Naive thymus-derived CD4-positive, alpha-beta T cell (primary cell): ENCODE measurements at regions not wholly inside any gene's neighbourhood (a gene's known extent, or its start where the extent isn't known, plus 50 kb on each side); places are given as distances from the start of the nearest gene placed in this dataset.
"Not testable (repeated sequence)": the region's sequence is repeated elsewhere in the genome, so short reads cannot be mapped to it uniquely, and the experiment has no call there.

Experiments
- ATAC-seq: fragments of 150-1000 bp; cut with Tn5 transposase; 2 replicates; pipeline ENCODE4 v1.10.0; 2021; ENCODE audit warnings: mild to moderate bottlenecking, moderate library complexity
- CTCF ChIA-PET: fragments of 350-600 bp; sonication (Branson Sonifier 250); formaldehyde crosslinking; loops from one replicate; lab custom pipeline; 2021; ENCODE audit warnings: antibody characterized with exemption; lab: Charles Lee
- POLR2A ChIA-PET: fragments of 350-600 bp; sonication (Branson Sonifier 250); formaldehyde crosslinking; loops from one replicate; lab custom pipeline; 2021; ENCODE audit warnings: antibody characterized with exemption, inconsistent platforms; lab: Charles Lee
- DNase-seq, 9 donors: peaks; one replicate each; pipeline versions ENCODE4 v3.0.0 to v3.0.0-alpha.2; 2020 to 2022; ENCODE audit warnings: mixed read lengths in 1 of 9
- H3K27ac ChIP-seq: one replicate; pipeline ENCODE4 v1.7.0; 2013; ENCODE audit warnings: mild to moderate bottlenecking, low read depth, low read length, moderate library complexity
- H3K27me3 ChIP-seq, 2 donors: one replicate each; pipeline ENCODE4 v1.7.0; 2013; ENCODE audit warnings: low read length in 2 of 2, mild to moderate bottlenecking in 2 of 2, moderate library complexity in 2 of 2; ENCODE audit not compliant: control insufficient read depth in 2 of 2, insufficient read depth in 2 of 2
- H3K36me3 ChIP-seq, 3 experiments: 1 replicate in 2 of 3; 2 replicates in 1 of 3; pipeline ENCODE4 v1.7.0; 2013; ENCODE audit warnings: low read length in 3 of 3, mild to moderate bottlenecking in 3 of 3, moderate library complexity in 1 of 3; ENCODE audit not compliant: insufficient read depth in 3 of 3, control insufficient read depth in 2 of 3
- H3K4me1 ChIP-seq, 2 donors: one replicate each; pipeline ENCODE4 v1.7.0; 2013; ENCODE audit warnings: low read length in 2 of 2, mild to moderate bottlenecking in 2 of 2, moderate library complexity in 1 of 2; ENCODE audit not compliant: control insufficient read depth in 2 of 2, insufficient read depth in 2 of 2
- H3K4me3 ChIP-seq: 2 replicates; pipeline ENCODE4 v1.7.0; 2013; ENCODE audit warnings: mild to moderate bottlenecking, low read length
- H3K9me3 ChIP-seq, 3 experiments: 1 replicate in 2 of 3; 2 replicates in 1 of 3; pipeline ENCODE4 v1.7.0; 2013; ENCODE audit warnings: low read length in 3 of 3; ENCODE audit not compliant: control insufficient read depth in 2 of 3
- H3K27ac Mint-ChIP-seq, 9 donors: one replicate each; pipeline ENCODE4 v1.8.0; 2020 to 2022; ENCODE audit warnings: mixed read lengths in 9 of 9, mild to moderate bottlenecking in 8 of 9, moderate library complexity in 5 of 9, inconsistent platforms in 2 of 9
- H3K27me3 Mint-ChIP-seq, 5 donors: one replicate each; pipeline ENCODE4 v1.8.0; 2021 to 2022; ENCODE audit warnings: mixed read lengths in 5 of 5, mild to moderate bottlenecking in 1 of 5
- H3K36me3 Mint-ChIP-seq, 5 donors: one replicate each; pipeline ENCODE4 v1.8.0; 2020 to 2022; ENCODE audit warnings: mixed read lengths in 5 of 5, mild to moderate bottlenecking in 3 of 5, inconsistent platforms in 1 of 5
- H3K4me1 Mint-ChIP-seq, 7 donors: one replicate each; pipeline ENCODE4 v1.8.0; 2020 to 2022; ENCODE audit warnings: mixed read lengths in 7 of 7, mild to moderate bottlenecking in 3 of 7, inconsistent platforms in 1 of 7
- H3K4me3 Mint-ChIP-seq, 10 donors: one replicate each; pipeline ENCODE4 v1.8.0; 2020 to 2022; ENCODE audit warnings: mild to moderate bottlenecking in 10 of 10, mixed read lengths in 10 of 10, moderate library complexity in 6 of 10, inconsistent platforms in 2 of 10
- H3K9me3 Mint-ChIP-seq, 11 donors: one replicate each; pipeline ENCODE4 v1.8.0; 2020 to 2022; ENCODE audit warnings: mixed read lengths in 11 of 11, mild to moderate bottlenecking in 4 of 11, inconsistent platforms in 1 of 11, moderate library complexity in 1 of 11
- intact Hi-C, 2 donors: fragments of 100-400 bp; cut with micrococcal nuclease; formaldehyde crosslinking; loops; one replicate each; pipeline ENCODE4 v1.15.1; 2023

DNA sequence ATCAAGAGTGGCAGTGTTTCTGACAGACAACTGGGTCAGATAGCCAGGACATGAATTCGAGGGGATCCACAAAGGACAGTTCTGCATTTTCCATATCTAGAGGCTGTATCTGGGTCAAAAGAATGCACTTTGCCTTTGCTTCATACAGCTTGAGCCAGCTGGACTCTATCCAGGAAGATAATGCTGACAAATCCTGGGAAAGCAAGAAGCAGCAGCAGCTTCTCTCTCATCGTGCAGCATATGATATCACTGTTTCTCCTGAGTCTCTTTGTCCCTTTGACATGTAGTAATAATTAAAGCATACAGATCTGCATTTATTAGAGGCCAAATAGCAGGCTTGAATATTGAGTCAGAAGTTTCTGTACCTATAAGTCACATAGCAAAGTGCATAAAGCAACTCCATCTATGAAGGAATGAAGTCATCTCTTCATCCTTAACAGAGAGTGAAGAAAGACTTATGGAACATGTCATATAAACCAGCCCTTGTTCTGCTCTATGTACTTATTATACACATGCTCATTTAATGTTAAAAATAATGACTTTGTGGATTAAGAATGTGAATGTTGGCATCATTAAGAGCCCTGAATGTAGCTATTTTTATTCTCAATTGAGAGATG lies 236.8 kb upstream of the GBE1 start:
- Mint-ChIP-seq H3K36me3 (no peaks in the 10 kb centered on the region), H3K27me3 (peaks cover 0 to 5% (median 0%) of the 10 kb centered on the region in 5 donors), H3K9me3 (peaks cover 0 to 16% (median 0%) of the 10 kb centered on the region in 11 donors), H3K4me1 (no peaks in the 10 kb centered on the region), H3K27ac (no peak overlapping the region), H3K4me3 (no peak overlapping the region)
- Histone ChIP-seq H3K36me3 (no peaks in the 10 kb centered on the region), H3K27ac (no peak overlapping the region), H3K4me1 (no peaks in the 10 kb centered on the region), H3K4me3 (no peak overlapping the region), H3K27me3 (no peaks in the 10 kb centered on the region), H3K9me3 (no peaks in the 10 kb centered on the region)
- CTCF ChIA-PET: no interaction called here
- POLR2A ChIA-PET: no interaction called here
- DNase-seq (no peak), ATAC-seq (no peak)
- intact Hi-C loops: no loop called here

DNA sequence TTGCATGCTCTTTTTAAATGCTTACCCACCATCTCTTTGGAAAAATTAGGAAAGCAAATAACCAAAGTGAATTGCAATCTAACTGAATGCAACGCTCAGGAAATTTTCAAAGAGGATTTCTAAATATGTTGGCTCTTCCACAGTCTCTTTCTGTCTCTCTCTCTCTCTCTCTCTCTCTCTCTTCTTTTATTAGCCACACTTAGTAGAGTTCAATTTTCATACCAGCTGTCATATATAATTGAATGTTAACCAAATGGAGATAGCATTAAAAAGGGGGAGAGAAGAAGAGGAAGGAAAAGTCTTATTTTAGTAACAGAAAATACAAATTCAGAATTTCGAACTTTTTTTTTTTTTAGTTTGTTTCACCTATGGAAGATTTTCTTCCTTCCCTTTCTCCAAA lies 235.9 kb upstream of the GBE1 start:
- Histone ChIP-seq H3K27me3 (no peaks in the 10 kb centered on the region), H3K9me3 (no peaks in the 10 kb centered on the region), H3K27ac (no peak overlapping the region), H3K4me1 (no peaks in the 10 kb centered on the region), H3K36me3 (no peaks in the 10 kb centered on the region), H3K4me3 (no peak overlapping the region)
- ATAC-seq (no peak), DNase-seq (no peak)
- Mint-ChIP-seq H3K4me1 (no peaks in the 10 kb centered on the region), H3K9me3 (peaks cover 0 to 19% (median 0%) of the 10 kb centered on the region in 11 donors), H3K27ac (no peak overlapping the region), H3K27me3 (peaks cover 0 to 5% (median 0%) of the 10 kb centered on the region in 5 donors), H3K4me3 (no peak overlapping the region), H3K36me3 (no peaks in the 10 kb centered on the region)
- POLR2A ChIA-PET: no interaction called here
- intact Hi-C loops: no loop called here
- CTCF ChIA-PET: no interaction called here

DNA sequence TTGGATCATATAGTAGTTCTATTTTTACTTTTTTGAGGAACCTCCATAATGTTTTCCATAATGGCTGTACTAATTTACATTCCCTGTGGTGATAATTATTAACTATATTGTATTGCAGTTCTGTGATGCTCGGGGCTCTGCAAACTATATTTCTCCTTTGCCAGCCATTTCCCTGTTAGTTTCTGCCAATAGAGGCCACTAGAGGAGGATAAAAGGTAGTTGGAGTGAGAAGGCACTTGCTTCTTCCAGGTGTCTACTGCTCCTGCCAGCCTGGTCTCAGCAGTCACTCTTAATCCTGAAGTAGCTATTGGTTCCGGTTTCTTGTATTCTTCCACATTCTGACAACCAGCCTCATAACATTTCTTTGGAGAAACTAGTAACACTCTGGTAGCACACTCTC lies 233.9 kb upstream of the GBE1 start:
- CTCF ChIA-PET: no interaction called here
- Histone ChIP-seq H3K4me1 (no peaks in the 10 kb centered on the region), H3K9me3 (no peaks in the 10 kb centered on the region), H3K36me3 (no peaks in the 10 kb centered on the region), H3K27me3 (no peaks in the 10 kb centered on the region), H3K4me3 (no peak overlapping the region), H3K27ac (no peak overlapping the region)
- Mint-ChIP-seq H3K9me3 (peaks cover 0 to 19% (median 0%) of the 10 kb centered on the region in 11 donors), H3K27me3 (no peaks in the 10 kb centered on the region), H3K27ac (no peak overlapping the region), H3K4me3 (no peak overlapping the region), H3K36me3 (no peaks in the 10 kb centered on the region), H3K4me1 (no peaks in the 10 kb centered on the region)
- intact Hi-C loops: no loop called here
- no peak for DNase-seq
- POLR2A ChIA-PET: no interaction called here
- ATAC-seq: no peak

GRCh38 chr3:81989758-81990157 lies 228.3 kb upstream of the GBE1 start:
- ChIA-PET CTCF (no interaction called here), POLR2A (no interaction called here)
- Histone ChIP-seq H3K4me1 (no peaks in the 10 kb centered on the region), H3K27me3 (no peaks in the 10 kb centered on the region), H3K4me3 (no peak overlapping the region), H3K36me3 (no peaks in the 10 kb centered on the region), H3K9me3 (no peaks in the 10 kb centered on the region), H3K27ac (no peak overlapping the region)
- no peaks in the 10 kb centered on the region for H3K4me1 Mint-ChIP-seq
- H3K9me3 Mint-ChIP-seq: peaks cover 0 to 6% (median 0%) of the 10 kb centered on the region in 11 donors
- H3K27ac Mint-ChIP-seq: no peak overlapping the region
- H3K36me3 Mint-ChIP-seq: no peaks in the 10 kb centered on the region
- no peak overlapping the region for H3K4me3 Mint-ChIP-seq
- intact Hi-C loops: no loop called here
- ATAC-seq (no peak), DNase-seq (no peak)
- H3K27me3 Mint-ChIP-seq: no peaks in the 10 kb centered on the region

DNA sequence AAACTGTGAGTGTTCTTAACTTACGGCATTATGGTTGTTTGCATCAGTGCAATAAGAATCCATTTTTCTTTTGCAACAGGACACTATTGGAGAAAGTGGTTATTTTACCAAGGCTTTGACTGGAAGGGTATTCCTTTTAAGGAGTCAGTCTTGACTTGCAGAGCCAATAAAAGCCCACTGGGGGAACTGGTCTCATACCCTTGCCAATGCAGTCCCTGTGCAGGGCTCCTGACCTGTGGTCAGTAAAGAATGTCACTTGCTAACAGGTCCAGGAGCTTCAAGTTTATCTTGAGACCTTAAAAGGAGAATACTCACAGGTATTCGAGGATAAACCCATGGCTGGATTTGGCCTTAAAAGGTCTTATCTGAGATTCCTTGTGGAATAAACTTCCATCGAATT lies 227.8 kb upstream of the GBE1 start:
- intact Hi-C loops: no loop called here

GRCh38 chr3:81987412-81987811 lies 226.0 kb upstream of the GBE1 start:
- H3K9me3 ChIP-seq, H3K27ac ChIP-seq, H3K4me3 ChIP-seq, H3K27me3 Mint-ChIP-seq, intact Hi-C loops, H3K27me3 ChIP-seq, POLR2A ChIA-PET, CTCF ChIA-PET, H3K36me3 Mint-ChIP-seq, H3K4me1 ChIP-seq, ATAC-seq, H3K9me3 Mint-ChIP-seq, H3K36me3 ChIP-seq, H3K27ac Mint-ChIP-seq, H3K4me1 Mint-ChIP-seq, H3K4me3 Mint-ChIP-seq, DNase-seq: not testable (repeated sequence)

More for the DNA sequence above, 227.8 kb upstream of the GBE1 start:
- Histone ChIP-seq H3K27me3 (no peaks in the 10 kb centered on the region), H3K9me3 (no peaks in the 10 kb centered on the region), H3K27ac (no peak overlapping the region), H3K4me3 (no peak overlapping the region), H3K4me1 (no peaks in the 10 kb centered on the region), H3K36me3 (no peaks in the 10 kb centered on the region)
- CTCF ChIA-PET: no interaction called here
- no peaks in the 10 kb centered on the region for H3K4me1 Mint-ChIP-seq
- peaks cover 0 to 6% (median 0%) of the 10 kb centered on the region in 11 donors for H3K9me3 Mint-ChIP-seq
- no peak for ATAC-seq
- no peaks in the 10 kb centered on the region for H3K36me3 Mint-ChIP-seq
- DNase-seq: no peak
- H3K4me3 Mint-ChIP-seq: no peak overlapping the region
- POLR2A ChIA-PET: no interaction called here
- H3K27ac Mint-ChIP-seq: no peak overlapping the region
- no peaks in the 10 kb centered on the region for H3K27me3 Mint-ChIP-seq

GRCh38 chr3:81985996-81986723 lies 224.7 kb upstream of the GBE1 start:
- no peak for ATAC-seq
- CTCF ChIA-PET: no interaction called here

More at GRCh38 chr3:81985996-81986723, 224.7 kb upstream of the GBE1 start:
- Mint-ChIP-seq H3K36me3 (no peaks in the 10 kb centered on the region), H3K27me3 (no peaks in the 10 kb centered on the region), H3K9me3 (peaks cover 0 to 6% (median 0%) of the 10 kb centered on the region in 11 donors), H3K4me1 (no peaks in the 10 kb centered on the region), H3K27ac (no peak overlapping the region), H3K4me3 (no peak overlapping the region)
- POLR2A ChIA-PET: no interaction called here
- Histone ChIP-seq H3K27me3 (no peaks in the 10 kb centered on the region), H3K4me1 (no peaks in the 10 kb centered on the region), H3K36me3 (no peaks in the 10 kb centered on the region), H3K27ac (no peak overlapping the region), H3K9me3 (no peaks in the 10 kb centered on the region), H3K4me3 (no peak overlapping the region)
- DNase-seq: no peak
- intact Hi-C loops: no loop called here
